ENCODE measurements at regions not wholly inside any gene's neighbourhood (a gene's known extent, or its start where the extent isn't known, plus 50 kb on each side); places are given as distances from the start of the nearest gene placed in this dataset.

- no peak for TF ChIP-seq CTCF (conservative IDR thresholded peaks at IDR 0.05 in 1 of 2, IDR thresholded peaks at IDR 0.05 in 1 of 2; ENCODE audit: low read depth in 1 of 2, low read length in 2 of 2)
- TF ChIP-seq EZH2 (IDR thresholded peaks at IDR 0.05; ENCODE audit: low read length, missing control alignments), result no peak
These were observed 385.3 kb downstream of the HAPSTR1 start for GRCh38 chr16:9476744-9477143.

Data from fibroblast of lung (primary cell).